Tibial artery (tissue), 4 donors: ENCODE measurements at regions not wholly inside any gene's neighbourhood (a gene's known extent, or its start where the extent isn't known, plus 50 kb on each side); places are given as distances from the start of the nearest gene placed in this dataset.
"Not testable (repeated sequence)": the region's sequence is repeated elsewhere in the genome, so short reads cannot be mapped to it uniquely, and the experiment has no call there.

Source experiments
- DNase-seq, 2 donors: peaks; one replicate each; pipeline ENCODE4 v3.0.0-alpha.2; 2019
- H3K27ac ChIP-seq, 2 donors: fragments of 200-600 bp; sonication (generic) in 1 of 2; 1 replicate in 1 of 2; 2 replicates in 1 of 2; pipeline ENCODE4 v1.5.1; 2018 to 2019; ENCODE audit warnings: mild to moderate bottlenecking in 1 of 2
- H3K27me3 ChIP-seq, 2 donors: fragments of 200-600 bp; sonication (generic) in 1 of 2; one replicate each; pipeline versions ENCODE4 v1.5.1 to v1.6.0; 2016 to 2019
- H3K36me3 ChIP-seq, 3 donors: fragments of 200-600 bp; sonication (generic) in 2 of 3; one replicate each; pipeline ENCODE4 v1.5.1; 2016 to 2019; ENCODE audit warnings: mild to moderate bottlenecking in 2 of 3
- H3K4me1 ChIP-seq, 4 donors: fragments of 200-600 bp; sonication (generic) in 2 of 4; 1 replicate in 3 of 4; 2 replicates in 1 of 4; pipeline ENCODE4 v1.5.1; 2016 to 2019
- H3K4me3 ChIP-seq, 2 donors: fragments of 200-600 bp; sonication (generic) in 1 of 2; 1 replicate in 1 of 2; 2 replicates in 1 of 2; pipeline ENCODE4 v1.5.1; 2018 to 2019; ENCODE audit warnings: mild to moderate bottlenecking in 2 of 2
- H3K9me3 ChIP-seq, 3 donors: fragments of 200-600 bp; sonication (generic) in 1 of 3; one replicate each; pipeline ENCODE4 v1.5.1; 2016 to 2019
- CTCF ChIP-seq, 2 experiments: fragments of 200-600 bp in 1 of 2; fragments of 450-650 bp in 1 of 2; IDR thresholded peaks; one replicate each; pipeline ENCODE4 v1.5.1; 2017 to 2019; ENCODE audit warnings: antibody characterized with exemption in 2 of 2, mild to moderate bottlenecking in 1 of 2, moderate library complexity in 1 of 2
- intact Hi-C: fragments of 100-400 bp; cut with DNase I; formaldehyde crosslinking; loops from one replicate; pipeline ENCODE4 v1.15.0; 2023; ENCODE audit warnings: low total_unique reads

GRCh38 chr2:83900862-83901261 lies 558.2 kb downstream of the SUCLG1 start:
- H3K4me1 ChIP-seq: no peaks in the 10 kb centered on the region
- intact Hi-C loops: no loop called here
- H3K27ac ChIP-seq: no peak overlapping the region
- no peaks in the 10 kb centered on the region for H3K9me3 ChIP-seq
- DNase-seq: no peak
- no peak overlapping the region for H3K4me3 ChIP-seq
- no peaks in the 10 kb centered on the region for H3K27me3 ChIP-seq
- TF ChIP-seq CTCF (IDR thresholded peaks at IDR 0.05): no peak
- H3K36me3 ChIP-seq: no peaks in the 10 kb centered on the region

- no peaks in the 10 kb centered on the region for H3K36me3 ChIP-seq
These were observed 559.8 kb downstream of the SUCLG1 start for GRCh38 chr2:83899271-83899670.

GRCh38 chr2:83894976-83895375 lies 564.1 kb downstream of the SUCLG1 start:
- Histone ChIP-seq H3K4me3 (no peak overlapping the region), H3K9me3 (no peaks in the 10 kb centered on the region), H3K27me3 (no peaks in the 10 kb centered on the region), H3K4me1 (no peaks in the 10 kb centered on the region), H3K36me3 (no peaks in the 10 kb centered on the region), H3K27ac (no peak overlapping the region)
- DNase-seq: no peak
- no peak for TF ChIP-seq CTCF (IDR thresholded peaks at IDR 0.05)
- intact Hi-C loops: no loop called here

More at GRCh38 chr2:83899271-83899670, 559.8 kb downstream of the SUCLG1 start:
- Histone ChIP-seq H3K4me1 (no peaks in the 10 kb centered on the region), H3K27ac (no peak overlapping the region), H3K9me3 (no peaks in the 10 kb centered on the region), H3K4me3 (no peak overlapping the region), H3K27me3 (no peaks in the 10 kb centered on the region)
- no peak for DNase-seq
- TF ChIP-seq CTCF (IDR thresholded peaks at IDR 0.05): no peak
- intact Hi-C loops: no loop called here

- Histone ChIP-seq H3K27me3 (no peaks in the 10 kb centered on the region), H3K36me3 (no peaks in the 10 kb centered on the region), H3K4me3 (no peak overlapping the region), H3K27ac (no peak overlapping the region), H3K9me3 (no peaks in the 10 kb centered on the region), H3K4me1 (no peaks in the 10 kb centered on the region)
- TF ChIP-seq CTCF (IDR thresholded peaks at IDR 0.05): no peak
- intact Hi-C loops: no loop called here
- no peak for DNase-seq
These were observed 571.3 kb downstream of the SUCLG1 start for GRCh38 chr2:83887757-83888156.

- no peak overlapping the region for H3K27ac ChIP-seq
- H3K27me3 ChIP-seq: no peaks in the 10 kb centered on the region
- H3K9me3 ChIP-seq: no peaks in the 10 kb centered on the region
- H3K4me3 ChIP-seq: no peak overlapping the region
- no peak for TF ChIP-seq CTCF (IDR thresholded peaks at IDR 0.05)
- H3K4me1 ChIP-seq: no peaks in the 10 kb centered on the region
- intact Hi-C loops: no loop called here
- DNase-seq: no peak
- H3K36me3 ChIP-seq: no peaks in the 10 kb centered on the region
These were observed 580.0 kb downstream of the SUCLG1 start for GRCh38 chr2:83879127-83879526.

- DNase-seq, intact Hi-C loops: not testable (repeated sequence)
These were observed 581.8 kb downstream of the SUCLG1 start for GRCh38 chr2:83877261-83877660.

More at GRCh38 chr2:83877261-83877660, 581.8 kb downstream of the SUCLG1 start:
- not testable (repeated sequence) for H3K9me3 ChIP-seq, H3K4me1 ChIP-seq, H3K27me3 ChIP-seq, H3K27ac ChIP-seq, H3K4me3 ChIP-seq, H3K36me3 ChIP-seq
